NT2/D1 (cell line): ENCODE measurements at regions not wholly inside any gene's neighbourhood (a gene's known extent, or its start where the extent isn't known, plus 50 kb on each side); places are given as distances from the start of the nearest gene placed in this dataset.

Experiments
- YY1 ChIP-seq: IDR thresholded peaks from 2 replicates; pipeline ENCODE4 v1.6.1; 2011; ENCODE audit not compliant: insufficient read length, insufficient read depth
- ZNF274 ChIP-seq: IDR thresholded peaks from 2 replicates; pipeline ENCODE4 v1.6.1; 2011; ENCODE audit warnings: mild to moderate bottlenecking, low read depth, low read length

- TF ChIP-seq ZNF274 = no peak
- TF ChIP-seq YY1 = no peak
Measured at GRCh38 chr20:39333211-39333610, 371.1 kb downstream of the DHX35 start.
